Liver (tissue), 3 donors: ENCODE measurements at regions not wholly inside any gene's neighbourhood (a gene's known extent, or its start where the extent isn't known, plus 50 kb on each side); places are given as distances from the start of the nearest gene placed in this dataset.

ENCODE experiments used
- GABPA ChIP-seq, 2 donors: IDR thresholded peaks in 1 of 2; conservative IDR thresholded peaks in 1 of 2; 2 replicates each; pipeline ENCODE4 v1.6.1; 2016; ENCODE audit warnings: antibody characterized with exemption in 2 of 2, mild to moderate bottlenecking in 1 of 2, moderate library complexity in 1 of 2
- HNF4A ChIP-seq, 2 donors: conservative IDR thresholded peaks; 2 replicates each; pipeline ENCODE4 v1.6.1; 2016; ENCODE audit warnings: antibody characterized with exemption in 2 of 2, mild to moderate bottlenecking in 2 of 2
- HNF4G ChIP-seq: IDR thresholded peaks from 2 replicates; pipeline ENCODE4 v1.6.1; 2016; ENCODE audit warnings: antibody characterized with exemption
- JUND ChIP-seq, 2 donors: IDR thresholded peaks; 2 replicates each; pipeline ENCODE4 v1.6.1; 2016; ENCODE audit warnings: antibody characterized with exemption in 2 of 2
- RAD21 ChIP-seq, 2 donors: IDR thresholded peaks; 2 replicates each; pipeline ENCODE4 v1.6.1; 2016; ENCODE audit warnings: antibody characterized with exemption in 2 of 2, mild to moderate bottlenecking in 2 of 2
- RXRA ChIP-seq, 2 donors: IDR thresholded peaks; 2 replicates each; pipeline ENCODE4 v1.6.1; 2017 to 2018; ENCODE audit warnings: antibody characterized with exemption in 2 of 2, mild to moderate bottlenecking in 1 of 2
- SP1 ChIP-seq: IDR thresholded peaks from 2 replicates; pipeline ENCODE4 v1.6.1; 2018; ENCODE audit warnings: antibody characterized with exemption, mild to moderate bottlenecking
- TAF1 ChIP-seq: conservative IDR thresholded peaks from 2 replicates; pipeline ENCODE4 v1.6.1; 2016; ENCODE audit warnings: antibody characterized with exemption, mild to moderate bottlenecking
- YY1 ChIP-seq: IDR thresholded peaks from 2 replicates; pipeline ENCODE4 v1.6.1; 2016; ENCODE audit warnings: antibody characterized with exemption, mild to moderate bottlenecking
- TF ChIP-seq, protein P1 (sequence below): fragments of 150-350 bp; IDR thresholded peaks from 2 replicates; pipeline ENCODE4 v1.5.1; 2017; ENCODE audit warnings: improper control_type of control experiment, low read depth, low read length; ENCODE audit not compliant: missing input control
- TF ChIP-seq, protein P2 (sequence below): IDR thresholded peaks from 2 replicates; pipeline ENCODE4 v1.6.1; 2016; ENCODE audit warnings: antibody characterized with exemption
- TF ChIP-seq, protein P3 (sequence below): IDR thresholded peaks from 2 replicates; pipeline ENCODE4 v1.6.1; 2016; ENCODE audit warnings: antibody characterized with exemption
- TF ChIP-seq, protein P4 (sequence below): IDR thresholded peaks from 2 replicates; pipeline ENCODE4 v1.6.1; 2016; ENCODE audit warnings: antibody characterized with exemption, mild to moderate bottlenecking
- donor health status: healthy.
- donor health status: healthy.

DNA sequence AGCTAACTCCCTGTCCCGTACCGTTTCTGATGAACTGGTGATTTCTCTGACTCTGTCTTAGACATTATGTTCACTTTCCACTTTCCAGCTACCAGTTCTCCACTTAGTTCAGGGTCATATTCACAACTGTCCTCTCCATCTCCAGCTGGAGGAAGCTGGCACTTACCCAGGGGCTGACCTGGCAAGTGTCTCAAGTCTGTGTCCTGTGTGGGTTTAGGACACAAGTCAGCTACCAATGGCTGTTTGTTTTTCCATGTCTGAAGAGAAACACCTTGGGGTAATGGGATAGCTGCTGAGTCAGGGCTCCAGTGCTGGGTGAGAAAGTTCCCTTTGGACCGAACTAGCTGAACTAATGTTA lies 134.4 kb downstream of the CSNK2A3 start:
- TF ChIP-seq, protein P1, sequence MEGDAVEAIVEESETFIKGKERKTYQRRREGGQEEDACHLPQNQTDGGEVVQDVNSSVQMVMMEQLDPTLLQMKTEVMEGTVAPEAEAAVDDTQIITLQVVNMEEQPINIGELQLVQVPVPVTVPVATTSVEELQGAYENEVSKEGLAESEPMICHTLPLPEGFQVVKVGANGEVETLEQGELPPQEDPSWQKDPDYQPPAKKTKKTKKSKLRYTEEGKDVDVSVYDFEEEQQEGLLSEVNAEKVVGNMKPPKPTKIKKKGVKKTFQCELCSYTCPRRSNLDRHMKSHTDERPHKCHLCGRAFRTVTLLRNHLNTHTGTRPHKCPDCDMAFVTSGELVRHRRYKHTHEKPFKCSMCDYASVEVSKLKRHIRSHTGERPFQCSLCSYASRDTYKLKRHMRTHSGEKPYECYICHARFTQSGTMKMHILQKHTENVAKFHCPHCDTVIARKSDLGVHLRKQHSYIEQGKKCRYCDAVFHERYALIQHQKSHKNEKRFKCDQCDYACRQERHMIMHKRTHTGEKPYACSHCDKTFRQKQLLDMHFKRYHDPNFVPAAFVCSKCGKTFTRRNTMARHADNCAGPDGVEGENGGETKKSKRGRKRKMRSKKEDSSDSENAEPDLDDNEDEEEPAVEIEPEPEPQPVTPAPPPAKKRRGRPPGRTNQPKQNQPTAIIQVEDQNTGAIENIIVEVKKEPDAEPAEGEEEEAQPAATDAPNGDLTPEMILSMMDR, result no peak
- TF ChIP-seq JUND (IDR thresholded peaks at IDR 0.05), result no peak
- TF ChIP-seq, protein P2, sequence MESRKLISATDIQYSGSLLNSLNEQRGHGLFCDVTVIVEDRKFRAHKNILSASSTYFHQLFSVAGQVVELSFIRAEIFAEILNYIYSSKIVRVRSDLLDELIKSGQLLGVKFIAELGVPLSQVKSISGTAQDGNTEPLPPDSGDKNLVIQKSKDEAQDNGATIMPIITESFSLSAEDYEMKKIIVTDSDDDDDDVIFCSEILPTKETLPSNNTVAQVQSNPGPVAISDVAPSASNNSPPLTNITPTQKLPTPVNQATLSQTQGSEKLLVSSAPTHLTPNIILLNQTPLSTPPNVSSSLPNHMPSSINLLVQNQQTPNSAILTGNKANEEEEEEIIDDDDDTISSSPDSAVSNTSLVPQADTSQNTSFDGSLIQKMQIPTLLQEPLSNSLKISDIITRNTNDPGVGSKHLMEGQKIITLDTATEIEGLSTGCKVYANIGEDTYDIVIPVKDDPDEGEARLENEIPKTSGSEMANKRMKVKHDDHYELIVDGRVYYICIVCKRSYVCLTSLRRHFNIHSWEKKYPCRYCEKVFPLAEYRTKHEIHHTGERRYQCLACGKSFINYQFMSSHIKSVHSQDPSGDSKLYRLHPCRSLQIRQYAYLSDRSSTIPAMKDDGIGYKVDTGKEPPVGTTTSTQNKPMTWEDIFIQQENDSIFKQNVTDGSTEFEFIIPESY, result no peak
- TF ChIP-seq HNF4G, result no peak
- TF ChIP-seq GABPA (IDR thresholded peaks at IDR 0.05 in 1 of 2, conservative IDR thresholded peaks at IDR 0.05 in 1 of 2), result no peak
- no peak for TF ChIP-seq YY1
- no peak for TF ChIP-seq TAF1
- TF ChIP-seq, protein P3, sequence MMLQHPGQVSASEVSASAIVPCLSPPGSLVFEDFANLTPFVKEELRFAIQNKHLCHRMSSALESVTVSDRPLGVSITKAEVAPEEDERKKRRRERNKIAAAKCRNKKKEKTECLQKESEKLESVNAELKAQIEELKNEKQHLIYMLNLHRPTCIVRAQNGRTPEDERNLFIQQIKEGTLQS, result no peak
- TF ChIP-seq SP1, result no peak
- no peak for TF ChIP-seq HNF4A (conservative IDR thresholded peaks at IDR 0.05)
- TF ChIP-seq, protein P4, sequence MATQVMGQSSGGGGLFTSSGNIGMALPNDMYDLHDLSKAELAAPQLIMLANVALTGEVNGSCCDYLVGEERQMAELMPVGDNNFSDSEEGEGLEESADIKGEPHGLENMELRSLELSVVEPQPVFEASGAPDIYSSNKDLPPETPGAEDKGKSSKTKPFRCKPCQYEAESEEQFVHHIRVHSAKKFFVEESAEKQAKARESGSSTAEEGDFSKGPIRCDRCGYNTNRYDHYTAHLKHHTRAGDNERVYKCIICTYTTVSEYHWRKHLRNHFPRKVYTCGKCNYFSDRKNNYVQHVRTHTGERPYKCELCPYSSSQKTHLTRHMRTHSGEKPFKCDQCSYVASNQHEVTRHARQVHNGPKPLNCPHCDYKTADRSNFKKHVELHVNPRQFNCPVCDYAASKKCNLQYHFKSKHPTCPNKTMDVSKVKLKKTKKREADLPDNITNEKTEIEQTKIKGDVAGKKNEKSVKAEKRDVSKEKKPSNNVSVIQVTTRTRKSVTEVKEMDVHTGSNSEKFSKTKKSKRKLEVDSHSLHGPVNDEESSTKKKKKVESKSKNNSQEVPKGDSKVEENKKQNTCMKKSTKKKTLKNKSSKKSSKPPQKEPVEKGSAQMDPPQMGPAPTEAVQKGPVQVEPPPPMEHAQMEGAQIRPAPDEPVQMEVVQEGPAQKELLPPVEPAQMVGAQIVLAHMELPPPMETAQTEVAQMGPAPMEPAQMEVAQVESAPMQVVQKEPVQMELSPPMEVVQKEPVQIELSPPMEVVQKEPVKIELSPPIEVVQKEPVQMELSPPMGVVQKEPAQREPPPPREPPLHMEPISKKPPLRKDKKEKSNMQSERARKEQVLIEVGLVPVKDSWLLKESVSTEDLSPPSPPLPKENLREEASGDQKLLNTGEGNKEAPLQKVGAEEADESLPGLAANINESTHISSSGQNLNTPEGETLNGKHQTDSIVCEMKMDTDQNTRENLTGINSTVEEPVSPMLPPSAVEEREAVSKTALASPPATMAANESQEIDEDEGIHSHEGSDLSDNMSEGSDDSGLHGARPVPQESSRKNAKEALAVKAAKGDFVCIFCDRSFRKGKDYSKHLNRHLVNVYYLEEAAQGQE, result no peak
- TF ChIP-seq RXRA (IDR thresholded peaks at IDR 0.05), result no peak
- TF ChIP-seq RAD21 (IDR thresholded peaks at IDR 0.05), result no peak
